ENCODE measurements at regions not wholly inside any gene's neighbourhood (a gene's known extent, or its start where the extent isn't known, plus 50 kb on each side); places are given as distances from the start of the nearest gene placed in this dataset.

- DNase-seq (ENCODE audit: low read depth) = no peak
These were observed 240.9 kb upstream of the MIR17HG start for GRCh38 chr13:91106565-91106964.

DNA sequence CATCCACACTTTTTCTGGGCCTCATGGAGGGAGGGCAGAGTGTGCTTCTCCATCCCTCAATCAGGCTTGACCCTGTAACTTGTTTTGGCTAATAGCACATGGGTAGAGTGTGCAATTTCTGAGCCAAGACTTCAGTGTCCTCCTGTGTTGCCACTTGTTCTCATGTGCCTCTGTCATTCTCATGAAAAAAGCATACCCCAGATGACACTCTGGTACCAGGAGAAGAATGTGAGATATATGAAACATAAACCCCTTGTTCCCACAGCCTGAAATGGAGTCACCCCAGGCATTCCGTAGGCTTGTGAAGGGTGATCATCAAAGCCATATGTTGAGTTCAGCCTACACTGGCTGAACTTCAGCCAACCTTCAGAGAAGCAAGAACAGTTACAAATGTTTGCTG, 239.2 kb upstream of the MIR17HG start:
- DNase-seq (ENCODE audit: low read depth) = no peak

- no peak for DNase-seq (ENCODE audit: low read depth)
These were observed 235.8 kb upstream of the MIR17HG start for GRCh38 chr13:91111476-91112200.

GRCh38 chr13:91112201-91112923, 235.1 kb upstream of the MIR17HG start:
- no peak for DNase-seq (ENCODE audit: low read depth)

DNA sequence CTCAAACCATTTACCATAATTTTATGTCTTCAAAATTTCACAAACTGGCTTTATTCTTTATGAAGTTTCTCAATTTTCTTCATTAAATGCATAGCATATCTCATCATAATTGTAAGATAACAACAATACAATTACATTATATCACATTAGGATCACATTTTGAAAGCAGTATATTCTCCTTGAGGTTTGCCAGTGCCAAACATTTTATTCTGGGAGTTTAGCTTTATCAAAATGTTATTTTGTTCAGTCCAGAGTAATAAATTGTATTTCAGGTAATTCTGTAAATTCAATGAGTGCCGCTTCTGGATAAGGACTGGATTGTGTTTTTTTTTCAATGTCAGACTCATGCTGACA, 234.6 kb upstream of the MIR17HG start:
- DNase-seq (ENCODE audit: low read depth) = no peak

DNA sequence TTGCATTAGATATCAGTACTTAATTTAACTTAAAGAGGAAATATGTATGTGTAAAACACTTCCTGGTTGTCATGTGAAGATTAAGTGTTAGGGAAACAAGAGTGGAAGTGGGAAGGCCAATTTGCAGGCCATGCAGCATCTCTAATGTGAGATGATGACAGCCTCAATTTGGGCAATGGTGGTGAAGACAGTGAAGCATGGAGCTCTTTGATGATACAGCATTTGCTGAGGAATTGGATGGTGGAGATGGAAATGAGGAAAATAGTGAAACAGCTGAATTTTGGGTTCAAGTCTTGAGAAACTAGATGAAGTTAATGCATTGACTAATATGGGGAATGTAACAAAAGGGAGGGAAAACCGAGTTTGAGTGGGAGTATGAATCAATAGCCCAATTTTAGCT, 231.7 kb upstream of the MIR17HG start:
- no peak for DNase-seq (ENCODE audit: low read depth)

DNA sequence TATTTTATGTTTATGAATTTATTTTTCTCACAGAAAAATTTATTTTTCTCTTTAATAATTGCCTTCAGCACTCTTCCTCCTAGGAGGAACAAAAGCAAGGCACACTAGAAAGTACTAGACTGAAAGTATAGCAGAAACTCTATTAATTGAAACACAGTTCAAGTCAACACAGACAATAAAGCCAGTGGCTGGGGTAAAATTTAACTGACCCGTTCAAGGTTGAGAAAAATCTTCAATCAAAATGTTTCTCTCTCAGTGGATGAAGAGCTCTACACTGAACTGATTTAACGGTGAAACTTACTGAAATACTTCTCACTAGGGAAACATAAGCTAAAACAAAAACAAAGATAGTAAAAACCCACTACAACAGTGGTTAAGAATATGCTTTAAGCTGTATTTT, 230.1 kb upstream of the MIR17HG start:
- DNase-seq (ENCODE audit: low read depth) = no peak

DNA sequence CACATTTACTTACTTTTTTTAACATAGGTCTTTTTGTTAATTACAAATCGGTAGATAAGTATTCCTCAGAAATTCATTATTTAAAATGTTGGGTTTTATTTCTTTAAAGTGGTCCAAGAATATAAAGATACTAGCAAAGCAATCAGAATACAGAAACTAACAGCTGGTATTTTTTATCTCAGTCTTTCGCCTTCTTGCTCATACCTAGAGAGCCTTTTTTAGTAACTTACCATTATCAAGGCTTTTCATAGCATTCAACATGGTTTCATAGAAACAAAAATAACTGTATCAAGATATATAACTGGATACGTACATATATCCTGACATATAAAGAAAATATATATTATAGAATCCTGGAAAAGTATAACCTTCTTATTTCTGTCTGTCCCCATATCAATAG, 227.8 kb upstream of the MIR17HG start:
- no peak for DNase-seq (ENCODE audit: low read depth)

- no peak for DNase-seq (ENCODE audit: low read depth)
These were observed 224.7 kb upstream of the MIR17HG start for GRCh38 chr13:91122766-91123165.

- no peak for DNase-seq (ENCODE audit: low read depth)
These were observed 223.9 kb upstream of the MIR17HG start for GRCh38 chr13:91123456-91124127.

DNA sequence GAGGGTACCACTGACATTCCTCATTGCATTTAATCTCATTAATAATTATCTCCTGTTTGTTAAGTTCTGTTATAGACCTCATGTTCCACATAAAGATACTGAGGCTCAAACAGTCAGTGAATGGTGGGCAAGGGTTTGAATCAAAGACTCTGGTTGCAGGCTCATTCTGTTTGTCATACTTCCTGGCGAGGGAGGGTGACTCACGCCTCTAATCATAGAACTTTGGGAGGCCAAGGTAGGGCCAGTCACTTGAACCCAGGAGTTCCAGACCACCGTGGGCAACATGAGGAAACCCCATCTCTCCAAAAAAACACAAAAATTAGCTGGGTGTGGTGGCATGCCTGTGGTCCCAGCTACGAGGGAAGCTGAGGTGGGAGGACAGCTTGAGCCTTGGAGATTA, 220.7 kb upstream of the MIR17HG start:
- no peak for DNase-seq (ENCODE audit: low read depth)

DNA sequence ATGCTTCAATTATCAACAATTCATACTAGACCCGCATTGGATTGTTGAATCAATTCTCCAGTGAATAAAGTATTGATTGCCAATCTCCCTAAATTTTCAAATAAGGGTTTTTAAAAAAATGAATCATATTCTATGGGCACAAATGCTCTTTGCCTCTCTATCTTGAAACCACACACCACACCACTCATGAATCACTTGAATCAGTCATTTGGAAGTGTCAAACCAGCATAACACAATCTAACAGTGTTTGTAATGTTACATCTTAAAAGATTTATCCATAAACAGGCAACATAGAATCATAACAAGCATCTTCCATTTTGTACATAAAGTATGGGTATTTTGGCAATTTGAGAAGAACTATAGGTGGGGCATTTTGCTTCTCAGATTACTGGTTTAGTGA, 219.5 kb upstream of the MIR17HG start:
- no peak for DNase-seq (ENCODE audit: low read depth)

DNA sequence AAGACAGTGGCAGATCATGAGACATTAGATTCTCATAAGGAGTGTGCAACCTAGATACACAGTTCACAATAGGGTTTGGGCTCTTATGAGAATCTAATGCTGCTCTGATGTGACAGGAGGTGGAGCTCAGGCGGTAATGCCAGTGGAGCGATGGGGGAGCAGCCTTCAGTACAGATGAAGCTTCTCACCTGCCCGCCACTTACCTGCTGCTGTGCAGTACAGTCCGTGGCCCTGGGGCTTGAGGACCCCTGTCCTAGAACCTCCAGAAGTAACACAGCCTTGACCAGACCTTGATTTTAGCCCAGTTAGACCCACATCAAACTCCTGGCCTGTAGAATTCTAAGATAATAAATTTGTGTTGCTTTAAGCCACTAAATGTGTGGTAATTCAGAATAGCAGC, 215.1 kb upstream of the MIR17HG start:
- no peak for DNase-seq (ENCODE audit: low read depth)

GRCh38 chr13:91132786-91133185, 214.7 kb upstream of the MIR17HG start:
- DNase-seq (ENCODE audit: low read depth) = no peak

DNA sequence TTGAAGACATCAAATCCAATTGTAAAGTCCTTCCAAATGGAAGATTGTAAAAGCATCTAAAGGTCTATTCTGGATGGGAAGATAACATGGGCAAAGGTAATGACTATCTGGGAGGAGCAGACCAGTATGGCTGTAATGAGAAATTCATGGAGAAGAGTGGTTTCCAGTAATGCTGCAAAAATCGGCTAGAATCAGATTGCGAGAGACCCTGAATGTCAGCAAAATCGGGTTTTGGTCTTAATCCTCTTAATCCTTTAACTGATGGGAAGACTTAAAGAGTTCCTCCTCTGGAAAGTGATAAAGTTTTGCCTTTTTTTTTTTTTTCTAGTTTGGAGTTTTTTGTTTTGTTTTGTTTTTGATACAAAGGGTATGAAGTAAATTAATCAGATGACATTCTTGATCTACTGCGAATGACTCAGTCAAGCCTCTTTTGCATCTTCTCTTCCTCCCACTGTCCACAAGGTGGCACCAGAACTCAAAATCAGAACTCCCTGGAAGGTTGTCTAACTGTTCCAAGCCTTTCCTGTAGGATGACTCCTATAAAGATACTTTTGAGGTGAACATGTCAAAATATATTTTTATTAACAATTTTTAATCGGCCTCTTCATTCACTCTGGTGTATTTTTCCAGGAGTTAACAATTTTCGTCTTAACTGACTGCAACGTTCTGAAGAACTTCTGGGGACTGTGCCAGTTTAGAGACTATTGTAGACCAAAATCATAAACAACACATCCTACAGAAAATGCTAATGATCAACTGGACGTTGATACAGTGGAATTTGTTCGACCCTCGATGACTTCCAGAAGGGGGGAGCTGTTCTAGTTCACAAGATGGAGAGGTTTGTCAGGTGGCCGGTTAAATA, 213.3 kb upstream of the MIR17HG start:
- peak; percentile 61 for DNase-seq (ENCODE audit: low read depth)

- no peak for DNase-seq (ENCODE audit: low read depth)
These were observed 212.7 kb upstream of the MIR17HG start for GRCh38 chr13:91134803-91135184.

DNA sequence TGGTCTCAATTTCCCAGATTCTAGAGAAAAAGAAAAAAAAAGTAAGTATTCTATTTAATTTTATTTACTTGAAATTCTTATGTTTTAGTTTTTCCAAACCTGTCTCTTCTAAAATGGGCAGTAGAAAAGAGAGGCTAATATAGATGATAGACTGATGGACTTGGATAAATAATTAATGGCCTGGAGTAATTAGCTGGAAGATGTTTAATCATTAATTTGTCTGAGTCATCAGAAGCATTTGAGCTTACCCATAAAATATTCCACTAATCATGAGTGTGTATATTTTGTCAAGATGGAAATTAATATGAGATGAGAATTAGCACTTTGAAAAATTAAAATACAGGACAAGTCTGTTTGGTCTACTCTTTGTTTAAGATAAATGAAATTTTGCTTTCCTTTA, 212.1 kb upstream of the MIR17HG start:
- no peak for DNase-seq (ENCODE audit: low read depth)

GRCh38 chr13:91135968-91136367, 211.5 kb upstream of the MIR17HG start:
- no peak for DNase-seq (ENCODE audit: low read depth)

GRCh38 chr13:91136806-91137205, 210.7 kb upstream of the MIR17HG start:
- no peak for DNase-seq (ENCODE audit: low read depth)

DNA sequence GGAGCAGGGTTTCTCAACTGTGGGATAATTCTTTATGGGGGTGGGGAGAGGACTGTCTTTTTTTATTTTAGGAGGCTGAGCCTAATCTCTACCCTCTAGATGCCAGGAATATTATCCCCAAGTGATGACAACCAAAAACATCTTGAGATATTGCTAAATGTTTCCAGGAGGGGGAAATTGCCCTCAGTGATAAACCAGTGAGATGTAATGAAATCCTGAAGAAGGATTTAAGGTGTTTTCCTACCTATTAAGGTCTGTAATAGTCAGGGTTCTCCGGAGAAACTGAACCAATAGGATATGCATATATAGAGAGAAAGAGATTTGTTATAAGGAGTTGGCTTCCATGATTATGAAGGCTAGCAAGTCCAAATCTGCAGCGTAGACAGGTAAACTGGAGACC, 208.3 kb upstream of the MIR17HG start:
- DNase-seq (ENCODE audit: low read depth) = no peak

GRCh38 chr13:91141543-91142061, 205.9 kb upstream of the MIR17HG start:
- DNase-seq (ENCODE audit: low read depth) = no peak

DNA sequence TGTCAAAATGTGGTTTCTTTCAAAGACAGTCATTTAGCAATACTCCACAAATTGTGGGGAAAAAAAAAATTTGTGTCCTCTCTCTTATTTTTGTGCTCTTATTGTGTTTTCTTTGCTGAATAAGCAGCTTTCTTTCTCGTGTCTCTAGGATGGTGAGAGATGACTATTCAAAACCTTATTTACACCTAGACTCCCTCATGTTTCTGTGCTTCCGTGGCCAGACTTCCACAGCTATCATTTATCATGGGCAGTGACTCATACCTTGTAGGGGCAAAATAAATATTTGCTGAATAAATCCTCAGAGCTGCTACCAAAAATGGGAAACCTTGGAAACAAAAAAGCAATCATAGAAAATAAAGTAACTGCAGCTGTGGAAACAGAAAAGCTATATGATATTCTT, 204.9 kb upstream of the MIR17HG start:
- peak; percentile 55 for DNase-seq (ENCODE audit: low read depth)
